ENCODE measurements at regions not wholly inside any gene's neighbourhood (a gene's known extent, or its start where the extent isn't known, plus 50 kb on each side); places are given as distances from the start of the nearest gene placed in this dataset.

DNA sequence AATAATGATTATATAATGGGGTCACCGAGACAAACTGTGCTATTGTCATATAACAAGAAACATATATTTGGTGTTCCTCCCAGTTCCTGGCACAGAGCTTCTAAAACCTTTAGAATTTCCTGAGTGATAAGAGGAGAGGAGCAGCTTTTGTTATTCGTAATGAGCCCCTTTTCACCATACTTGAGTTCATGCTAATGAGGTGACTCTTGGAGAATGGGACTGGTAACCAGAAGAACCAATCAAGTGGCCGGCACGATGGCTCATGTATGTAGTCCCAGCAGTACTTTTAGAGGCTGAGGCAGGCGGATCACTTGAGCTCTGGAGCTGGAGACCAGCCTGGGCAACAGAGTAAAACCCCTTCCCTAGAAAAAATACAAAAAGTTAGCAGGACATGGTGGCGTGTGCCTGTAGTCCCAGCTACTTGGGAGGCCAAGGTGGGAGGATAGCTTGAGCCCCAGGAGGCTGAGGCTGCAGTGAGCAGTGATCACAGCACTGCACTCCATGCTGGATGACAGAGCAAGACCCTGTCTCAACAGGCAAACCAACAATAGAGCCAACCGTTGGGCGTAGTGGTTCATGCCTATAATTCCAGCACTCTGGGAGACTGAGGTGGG is 62.7 kb upstream of the FTH1 start:
- TF ChIP-seq, protein P1, sequence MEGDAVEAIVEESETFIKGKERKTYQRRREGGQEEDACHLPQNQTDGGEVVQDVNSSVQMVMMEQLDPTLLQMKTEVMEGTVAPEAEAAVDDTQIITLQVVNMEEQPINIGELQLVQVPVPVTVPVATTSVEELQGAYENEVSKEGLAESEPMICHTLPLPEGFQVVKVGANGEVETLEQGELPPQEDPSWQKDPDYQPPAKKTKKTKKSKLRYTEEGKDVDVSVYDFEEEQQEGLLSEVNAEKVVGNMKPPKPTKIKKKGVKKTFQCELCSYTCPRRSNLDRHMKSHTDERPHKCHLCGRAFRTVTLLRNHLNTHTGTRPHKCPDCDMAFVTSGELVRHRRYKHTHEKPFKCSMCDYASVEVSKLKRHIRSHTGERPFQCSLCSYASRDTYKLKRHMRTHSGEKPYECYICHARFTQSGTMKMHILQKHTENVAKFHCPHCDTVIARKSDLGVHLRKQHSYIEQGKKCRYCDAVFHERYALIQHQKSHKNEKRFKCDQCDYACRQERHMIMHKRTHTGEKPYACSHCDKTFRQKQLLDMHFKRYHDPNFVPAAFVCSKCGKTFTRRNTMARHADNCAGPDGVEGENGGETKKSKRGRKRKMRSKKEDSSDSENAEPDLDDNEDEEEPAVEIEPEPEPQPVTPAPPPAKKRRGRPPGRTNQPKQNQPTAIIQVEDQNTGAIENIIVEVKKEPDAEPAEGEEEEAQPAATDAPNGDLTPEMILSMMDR (IDR thresholded peaks at IDR 0.05; ENCODE audit: low read depth, low read length, poor library complexity, severe bottlenecking), result no peak
- no peak for TF ChIP-seq EZH2phosphoT487 (IDR thresholded peaks at IDR 0.05; ENCODE audit: borderline replicate concordance, low read length)

Data from DOHH2 (cell line).